Thymus (tissue), 11 donors: ENCODE measurements at regions not wholly inside any gene's neighbourhood (a gene's known extent, or its start where the extent isn't known, plus 50 kb on each side); places are given as distances from the start of the nearest gene placed in this dataset.

Experiments used
- DNase-seq, 9 donors: peaks; one replicate each; pipeline ENCODE4 v3.0.0-alpha.2; 2013; ENCODE audit warnings: low spot score in 9 of 9, low read depth in 6 of 9, missing footprints in 1 of 9
- H3K27ac ChIP-seq, 2 donors: one replicate each; pipeline ENCODE4 v1.5.1; 2013; ENCODE audit warnings: control low read depth in 1 of 2, low read depth in 1 of 2, low read length in 1 of 2, mild to moderate bottlenecking in 1 of 2, moderate library complexity in 1 of 2
- H3K27me3 ChIP-seq, 2 donors: one replicate each; pipeline ENCODE4 v1.5.1; 2013; ENCODE audit warnings: low read length in 1 of 2; ENCODE audit not compliant: control insufficient read depth in 2 of 2, insufficient read depth in 1 of 2
- H3K36me3 ChIP-seq, 2 donors: one replicate each; pipeline ENCODE4 v1.5.1; 2013; ENCODE audit warnings: low read length in 1 of 2, mild to moderate bottlenecking in 1 of 2, moderate library complexity in 1 of 2; ENCODE audit not compliant: control insufficient read depth in 2 of 2, insufficient read depth in 2 of 2
- H3K4me1 ChIP-seq, 2 donors: one replicate each; pipeline ENCODE4 v1.5.1; 2013; ENCODE audit warnings: low read length in 2 of 2; ENCODE audit not compliant: control insufficient read depth in 2 of 2, insufficient read depth in 2 of 2
- H3K4me3 ChIP-seq, 2 donors: one replicate each; pipeline ENCODE4 v1.5.1; 2013; ENCODE audit warnings: low read length in 2 of 2, control low read depth in 1 of 2, mild to moderate bottlenecking in 1 of 2
- H3K9me3 ChIP-seq, 2 donors: one replicate each; pipeline ENCODE4 v1.5.1; 2013; ENCODE audit warnings: low read length in 1 of 2, mild to moderate bottlenecking in 1 of 2; ENCODE audit not compliant: control insufficient read depth in 2 of 2, insufficient read depth in 1 of 2
- WGBS: extraction: QIAGEN DNeasy Blood & Tissue Kit; methylation state at CpG from one replicate; pipeline ENCODE4 v1.1.7; 2013; 5-methylcytosine and 5-hydroxymethylcytosine counted together
- donor health status: healthy.

- Histone ChIP-seq H3K27me3 (no peaks in the 10 kb centered on the region), H3K4me1 (no peaks in the 10 kb centered on the region), H3K9me3 (no peaks in the 10 kb centered on the region), H3K4me3 (no peak overlapping the region), H3K36me3 (no peaks in the 10 kb centered on the region), H3K27ac (no peak overlapping the region)
- WGBS, result 88% methylated on average over 2 of the region's 2 CpGs
- no peak for DNase-seq
These were observed 1155.5 kb upstream of the IGFBP7 start for GRCh38 chr4:58265734-58266133.

GRCh38 chr4:58261526-58261925 is 1151.3 kb upstream of the IGFBP7 start:
- DNase-seq, result no peak
- Histone ChIP-seq H3K27me3 (no peaks in the 10 kb centered on the region), H3K4me1 (no peaks in the 10 kb centered on the region), H3K9me3 (no peaks in the 10 kb centered on the region), H3K4me3 (no peak overlapping the region), H3K27ac (no peak overlapping the region), H3K36me3 (no peaks in the 10 kb centered on the region)

- Histone ChIP-seq H3K36me3 (no peaks in the 10 kb centered on the region), H3K9me3 (peaks cover 0 to 5% of the 10 kb centered on the region in 2 donors), H3K4me1 (no peaks in the 10 kb centered on the region), H3K27ac (no peak overlapping the region), H3K4me3 (no peak overlapping the region), H3K27me3 (no peaks in the 10 kb centered on the region)
- DNase-seq, result no peak
- WGBS, result 85% methylated on average over 3 of the region's 3 CpGs
These were observed 1144.1 kb upstream of the IGFBP7 start for GRCh38 chr4:58254291-58254690.

- WGBS, result 95% methylated on average over 2 of the region's 2 CpGs
- DNase-seq, result no peak
These were observed 1142.5 kb upstream of the IGFBP7 start for GRCh38 chr4:58252656-58253055.

GRCh38 chr4:58247792-58248191 is 1137.6 kb upstream of the IGFBP7 start:
- no peak overlapping the region for H3K27ac ChIP-seq
- H3K4me3 ChIP-seq, result no peak overlapping the region
- H3K36me3 ChIP-seq, result no peaks in the 10 kb centered on the region
- H3K4me1 ChIP-seq, result no peaks in the 10 kb centered on the region
- H3K9me3 ChIP-seq, result peaks cover 0 to 5% of the 10 kb centered on the region in 2 donors
- no peaks in the 10 kb centered on the region for H3K27me3 ChIP-seq
- DNase-seq, result no peak
- 70% methylated on average over 3 of the region's 3 CpGs for WGBS

More at GRCh38 chr4:58252656-58253055, 1142.5 kb upstream of the IGFBP7 start:
- no peaks in the 10 kb centered on the region for H3K27me3 ChIP-seq
- peaks cover 0 to 5% of the 10 kb centered on the region in 2 donors for H3K9me3 ChIP-seq
- no peaks in the 10 kb centered on the region for H3K36me3 ChIP-seq
- H3K4me3 ChIP-seq, result no peak overlapping the region
- no peak overlapping the region for H3K27ac ChIP-seq
- H3K4me1 ChIP-seq, result no peaks in the 10 kb centered on the region

- no peaks in the 10 kb centered on the region for H3K9me3 ChIP-seq
- H3K4me3 ChIP-seq, result no peak overlapping the region
- H3K27me3 ChIP-seq, result no peaks in the 10 kb centered on the region
- H3K4me1 ChIP-seq, result no peaks in the 10 kb centered on the region
- H3K36me3 ChIP-seq, result no peaks in the 10 kb centered on the region
- no peak for DNase-seq
- WGBS, result 94% methylated on average over 1 of the region's 1 CpG
- H3K27ac ChIP-seq, result no peak overlapping the region
These were observed 1115.3 kb upstream of the IGFBP7 start for GRCh38 chr4:58225460-58225859.

- Histone ChIP-seq H3K4me1 (no peaks in the 10 kb centered on the region), H3K27me3 (no peaks in the 10 kb centered on the region), H3K9me3 (no peaks in the 10 kb centered on the region), H3K27ac (no peak overlapping the region), H3K4me3 (no peak overlapping the region), H3K36me3 (no peaks in the 10 kb centered on the region)
- 81% methylated on average over 2 of the region's 2 CpGs for whole genome bisulfite sequencing
- DNase-seq, result no peak
These were observed 1109.0 kb upstream of the IGFBP7 start for GRCh38 chr4:58219179-58219578.

- H3K4me3 ChIP-seq, result no peak overlapping the region
- H3K4me1 ChIP-seq, result no peaks in the 10 kb centered on the region
- H3K36me3 ChIP-seq, result no peaks in the 10 kb centered on the region
- DNase-seq, result no peak
- H3K9me3 ChIP-seq, result no peaks in the 10 kb centered on the region
- no peak overlapping the region for H3K27ac ChIP-seq
- no peaks in the 10 kb centered on the region for H3K27me3 ChIP-seq
- WGBS, result 91% methylated on average over 1 of the region's 1 CpG
These were observed 1106.3 kb upstream of the IGFBP7 start for GRCh38 chr4:58216461-58216860.

- Histone ChIP-seq H3K27me3 (no peaks in the 10 kb centered on the region), H3K36me3 (no peaks in the 10 kb centered on the region), H3K4me3 (no peak overlapping the region), H3K27ac (no peak overlapping the region), H3K9me3 (no peaks in the 10 kb centered on the region), H3K4me1 (no peaks in the 10 kb centered on the region)
- no peak for DNase-seq
- 65% methylated on average over 3 of the region's 3 CpGs for WGBS
These were observed 1104.2 kb upstream of the IGFBP7 start for GRCh38 chr4:58214376-58214775.

GRCh38 chr4:58209551-58209950 is 1099.4 kb upstream of the IGFBP7 start:
- H3K9me3 ChIP-seq, result no peaks in the 10 kb centered on the region
- no peaks in the 10 kb centered on the region for H3K36me3 ChIP-seq
- DNase-seq, result no peak
- 91% methylated on average over 2 of the region's 2 CpGs for WGBS
- H3K27ac ChIP-seq, result no peak overlapping the region
- H3K4me1 ChIP-seq, result no peaks in the 10 kb centered on the region
- H3K4me3 ChIP-seq, result no peak overlapping the region
- H3K27me3 ChIP-seq, result no peaks in the 10 kb centered on the region
